H1 (cell line): ENCODE measurements at regions not wholly inside any gene's neighbourhood (a gene's known extent, or its start where the extent isn't known, plus 50 kb on each side); places are given as distances from the start of the nearest gene placed in this dataset.

Experiments used
- CTCF ChIA-PET: fragments of 300-600 bp; sonication (Branson Sonifier 250); formaldehyde crosslinking; loops from one replicate; lab custom pipeline; 2021; ENCODE audit not compliant: partially characterized antibody; lab: Charles Lee
- POLR2A ChIA-PET: fragments of 300-600 bp; sonication (Branson Sonifier 250); formaldehyde crosslinking; loops from one replicate; lab custom pipeline; 2021; ENCODE audit warnings: inconsistent platforms; ENCODE audit not compliant: partially characterized antibody; lab: Charles Lee
- DNase-seq, 2 experiments: peaks; one replicate each; pipeline versions ENCODE4 v3.0.0 to v3.0.0-alpha.2; 2010 to 2022; ENCODE audit warnings: low spot score in 2 of 2, low read depth in 1 of 2, mixed read lengths in 1 of 2
- FAIRE-seq: peaks from 2 replicates; lab custom pipeline; 2011; peaks lifted over from hg19 to GRCh38; lab: Jason Lieb, UNC
- H2AFZ ChIP-seq: 2 replicates; pipeline ENCODE4 v1.8.1; 2012; ENCODE audit warnings: low read length, inconsistent platforms
- H2AK5ac ChIP-seq: 2 replicates; pipeline ENCODE4 v1.6.1; 2013; ENCODE audit warnings: low read depth, low read length
- H2BK120ac ChIP-seq: replicated peaks from 2 replicates; pipeline ENCODE3; 2013; ENCODE audit warnings: low read depth, low read length, inconsistent platforms
- H2BK12ac ChIP-seq: 2 replicates; pipeline ENCODE4 v1.6.1; 2013; ENCODE audit warnings: low read depth, low read length
- H2BK15ac ChIP-seq: 2 replicates; pipeline ENCODE4 v1.6.1; 2013; ENCODE audit warnings: low read length
- H2BK20ac ChIP-seq: 2 replicates; pipeline ENCODE4 v1.6.1; 2013; ENCODE audit warnings: low read length
- H2BK5ac ChIP-seq: 2 replicates; pipeline ENCODE4 v1.6.1; 2013; ENCODE audit warnings: low read depth, low read length
- H3K14ac ChIP-seq: 2 replicates; pipeline ENCODE4 v1.6.1; 2013; ENCODE audit warnings: inconsistent platforms; ENCODE audit not compliant: insufficient read length
- H3K18ac ChIP-seq: 2 replicates; pipeline ENCODE4 v1.6.1; 2013; ENCODE audit warnings: low read length; ENCODE audit errors: extremely low read depth
- H3K23ac ChIP-seq: 2 replicates; pipeline ENCODE4 v1.6.1; 2013; ENCODE audit warnings: inconsistent platforms; ENCODE audit not compliant: insufficient read length
- H3K23me2 ChIP-seq: 2 replicates; pipeline ENCODE4 v1.6.1; 2013; ENCODE audit warnings: low read depth, low read length
- H3K27ac ChIP-seq: 2 replicates; pipeline ENCODE4 v1.6.1; 2011; ENCODE audit warnings: low read depth, low read length, inconsistent platforms
- H3K27me3 ChIP-seq, 4 experiments: replicated peaks in 1 of 4; 1 replicate in 1 of 4; 2 replicates in 3 of 4; pipeline versions ENCODE4 v1.6.1 to v1.8.1; 2011 to 2013; ENCODE audit warnings: low read length in 3 of 4, mild to moderate bottlenecking in 3 of 4, inconsistent platforms in 2 of 4, mixed read lengths in 2 of 4, moderate library complexity in 1 of 4; ENCODE audit not compliant: control insufficient read depth in 3 of 4, insufficient read depth in 3 of 4; ENCODE audit errors: extremely low read depth in 1 of 4
- H3K36me3 ChIP-seq, 4 experiments: 2 replicates each; pipeline versions ENCODE4 v1.6.1 to v1.8.1; 2011 to 2013; ENCODE audit warnings: mild to moderate bottlenecking in 4 of 4, low read length in 3 of 4, moderate library complexity in 2 of 4, control low read depth in 1 of 4, inconsistent platforms in 1 of 4; ENCODE audit not compliant: insufficient read depth in 4 of 4, control insufficient read depth in 2 of 4
- H3K4ac ChIP-seq: replicated peaks from 2 replicates; pipeline ENCODE3; 2013; ENCODE audit warnings: low read length, low read depth, mixed read lengths, inconsistent platforms; ENCODE audit not compliant: insufficient read length
- H3K4me1 ChIP-seq, 4 experiments: replicated peaks in 1 of 4; 1 replicate in 1 of 4; 2 replicates in 3 of 4; pipeline versions ENCODE4 v1.6.1 to v1.8.1; 2011 to 2013; ENCODE audit warnings: low read length in 3 of 4, inconsistent platforms in 2 of 4, mixed read lengths in 1 of 4; ENCODE audit not compliant: insufficient read depth in 4 of 4, control insufficient read depth in 3 of 4
- H3K4me2 ChIP-seq, 2 experiments: 2 replicates each; pipeline versions ENCODE4 v1.6.1 to v1.8.1; 2011 to 2013; ENCODE audit warnings: low read depth in 2 of 2, low read length in 2 of 2, control low read depth in 1 of 2, inconsistent platforms in 1 of 2, mild to moderate bottlenecking in 1 of 2; ENCODE audit not compliant: insufficient read depth in 1 of 2
- H3K4me3 ChIP-seq, 4 experiments: fragments of 200-600, 300-600 bp in 1 of 4; sonication (generic), shearing (Covaris generic), sonication (Bioruptor Twin) in 1 of 4; 2 replicates each; pipeline versions ENCODE4 v1.5.1 to v1.8.1; 2011 to 2016; ENCODE audit warnings: low read length in 4 of 4, low read depth in 3 of 4, control low read depth in 2 of 4, inconsistent platforms in 2 of 4, mild to moderate bottlenecking in 2 of 4, mixed read lengths in 1 of 4, moderate library complexity in 1 of 4; ENCODE audit not compliant: insufficient read depth in 2 of 4; ENCODE audit errors: extremely low read depth in 1 of 4
- H3K56ac ChIP-seq: replicated peaks from 2 replicates; pipeline ENCODE3; 2013; ENCODE audit warnings: low read depth, mild to moderate bottlenecking, mixed read lengths, low read length, inconsistent platforms; ENCODE audit not compliant: insufficient read length
- H3K79me1 ChIP-seq: 2 replicates; pipeline ENCODE4 v1.6.1; 2013; ENCODE audit warnings: low read depth, low read length, control low read depth
- H3K79me2 ChIP-seq, 2 experiments: 2 replicates each; pipeline versions ENCODE4 v1.6.1 to v1.8.1; 2012 to 2013; ENCODE audit warnings: low read length in 2 of 2, mild to moderate bottlenecking in 2 of 2, inconsistent platforms in 1 of 2; ENCODE audit not compliant: insufficient read depth in 2 of 2, control insufficient read depth in 1 of 2
- H3K9ac ChIP-seq, 4 experiments: replicated peaks in 1 of 4; 1 replicate in 1 of 4; 2 replicates in 3 of 4; pipeline versions ENCODE4 v1.6.1 to v1.8.1; 2011 to 2013; ENCODE audit warnings: low read depth in 3 of 4, low read length in 3 of 4, control low read depth in 2 of 4, mild to moderate bottlenecking in 2 of 4, moderate library complexity in 2 of 4, inconsistent platforms in 1 of 4; ENCODE audit errors: extremely low read depth in 1 of 4
- H3K9me3 ChIP-seq, 2 experiments: 2 replicates each; pipeline versions ENCODE4 v1.6.1 to v1.8.1; 2012 to 2013; ENCODE audit warnings: mild to moderate bottlenecking in 2 of 2, moderate library complexity in 2 of 2, control low read depth in 1 of 2, inconsistent platforms in 1 of 2, low read depth in 1 of 2, low read length in 1 of 2, mixed read lengths in 1 of 2; ENCODE audit not compliant: insufficient read depth in 2 of 2
- H4K20me1 ChIP-seq, 2 experiments: replicated peaks in 1 of 2; 2 replicates each; pipeline versions ENCODE3 to v1.8.1; 2011 to 2013; ENCODE audit warnings: inconsistent platforms in 2 of 2, low read length in 2 of 2, mild to moderate bottlenecking in 1 of 2; ENCODE audit not compliant: insufficient read depth in 2 of 2, control insufficient read depth in 1 of 2
- H4K5ac ChIP-seq: 2 replicates; pipeline ENCODE4 v1.6.1; 2013; ENCODE audit warnings: low read length, low read depth, mixed read lengths, inconsistent platforms; ENCODE audit not compliant: insufficient read length
- H4K8ac ChIP-seq: 2 replicates; pipeline ENCODE4 v1.8.0; 2013; ENCODE audit warnings: mild to moderate bottlenecking, moderate library complexity, low read length, inconsistent platforms; ENCODE audit not compliant: insufficient read depth; ENCODE audit errors: extremely low read depth
- H4K91ac ChIP-seq: replicated peaks from 2 replicates; pipeline ENCODE3; 2013; ENCODE audit warnings: low read length, mixed read lengths, inconsistent platforms; ENCODE audit not compliant: insufficient read length
- EGR1 ChIP-seq: IDR thresholded peaks from 2 replicates; pipeline ENCODE4 v1.6.1; 2011; ENCODE audit warnings: low read depth, low read length, borderline replicate concordance
- EP300 ChIP-seq, 2 experiments: IDR thresholded peaks; 1 replicate in 1 of 2; 2 replicates in 1 of 2; pipeline ENCODE4 v1.6.1; 2011 to 2012; ENCODE audit warnings: low read depth in 2 of 2, low read length in 2 of 2, mild to moderate bottlenecking in 2 of 2, borderline replicate concordance in 1 of 2, inconsistent platforms in 1 of 2, moderate library complexity in 1 of 2
- JUN ChIP-seq: IDR thresholded peaks from 2 replicates; pipeline ENCODE4 v1.6.1; 2011; ENCODE audit warnings: low read depth, mild to moderate bottlenecking, improper control_type of control experiment, low read length
- KDM4A ChIP-seq: IDR thresholded peaks from one replicate; pipeline ENCODE4 v1.7.1; 2012; ENCODE audit warnings: low read depth, mild to moderate bottlenecking, moderate library complexity, low read length, inconsistent platforms; ENCODE audit not compliant: severe bottlenecking
- RAD21 ChIP-seq, 2 experiments: IDR thresholded peaks in 1 of 2; conservative IDR thresholded peaks in 1 of 2; 2 replicates each; pipeline ENCODE4 v1.6.1; 2011; ENCODE audit warnings: low read depth in 2 of 2, low read length in 2 of 2, improper control_type of control experiment in 1 of 2, inconsistent platforms in 1 of 2, mild to moderate bottlenecking in 1 of 2, moderate library complexity in 1 of 2
- RXRA ChIP-seq: IDR thresholded peaks from 2 replicates; pipeline ENCODE4 v1.6.1; 2011; ENCODE audit warnings: low read depth, mild to moderate bottlenecking, low read length, moderate library complexity; ENCODE audit not compliant: insufficient read depth
- SIX5 ChIP-seq: IDR thresholded peaks from 2 replicates; pipeline ENCODE4 v1.6.1; 2011; ENCODE audit warnings: mild to moderate bottlenecking, low read depth, low read length
- SP4 ChIP-seq: IDR thresholded peaks from 2 replicates; pipeline ENCODE4 v1.6.1; 2012; ENCODE audit warnings: low read length, inconsistent platforms
- SRF ChIP-seq: IDR thresholded peaks from 2 replicates; pipeline ENCODE4 v1.6.1; 2011; ENCODE audit warnings: mild to moderate bottlenecking, low read depth, low read length, moderate library complexity
- SUZ12 ChIP-seq: fragments of 200-600 bp; sonication (generic); IDR thresholded peaks from 2 replicates; pipeline ENCODE4 v1.6.1; 2012; ENCODE audit warnings: mild to moderate bottlenecking, inconsistent platforms, low read length, moderate library complexity, mixed read lengths
- WGBS, 2 experiments: shearing (Covaris generic) in 1 of 2; methylation state at CpG; one replicate each; pipeline versions ENCODE4 v1.1.6 to v1.1.7; 2013 to 2015; ENCODE audit warnings: low lambda C conversion rate in 2 of 2, mixed read lengths in 2 of 2, inconsistent platforms in 1 of 2, low coverage in 1 of 2, missing lambda C conversion rate in 1 of 2; ENCODE audit not compliant: insufficient replicate concordance in 2 of 2, insufficient coverage in 1 of 2, insufficient read length in 1 of 2; ENCODE audit errors: extremely low coverage in 1 of 2, missing lambda C conversion rate in 1 of 2; 5-methylcytosine and 5-hydroxymethylcytosine counted together

DNA sequence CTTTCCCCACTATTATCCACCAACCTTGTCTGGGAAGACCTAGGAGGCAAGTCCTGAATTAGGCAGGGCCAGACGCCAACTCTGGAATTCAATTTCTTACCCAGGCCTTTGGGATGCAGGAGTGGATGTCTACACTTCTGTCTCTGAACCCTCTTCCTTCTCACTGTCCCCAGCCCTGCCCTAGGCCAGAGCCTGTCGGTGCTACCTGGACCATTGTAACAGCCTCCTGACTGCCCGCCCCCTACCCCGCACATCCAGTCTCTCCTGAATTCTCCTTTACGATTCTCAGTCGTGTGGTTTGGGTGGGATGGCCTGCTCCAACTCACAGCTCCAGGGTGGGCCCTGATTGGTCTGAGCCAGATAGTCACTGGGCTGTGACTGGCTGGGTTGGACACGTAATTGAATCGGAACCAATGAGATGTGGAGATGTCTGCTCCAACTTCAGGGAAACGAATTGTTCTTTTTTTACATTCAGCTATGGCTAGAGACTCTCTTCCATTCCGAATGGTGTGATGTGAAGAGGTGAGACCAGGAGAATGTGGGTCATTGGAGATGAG, 304.6 kb downstream of the PTPRU start:
- Histone ChIP-seq H3K18ac (no peak overlapping the region), H2BK12ac (no peak overlapping the region), H2BK120ac (no peak overlapping the region), H3K14ac (no peak overlapping the region), H3K4me2 (no peak overlapping the region), H3K36me3 (no peaks in the 10 kb centered on the region), H4K91ac (no peak overlapping the region), H3K27me3 (no peaks in the 10 kb centered on the region), H4K5ac (no peak overlapping the region), H3K9me3 (no peaks in the 10 kb centered on the region), H2BK5ac (no peak overlapping the region), H4K8ac (no peak overlapping the region), H3K79me2 (no peaks in the 10 kb centered on the region), H3K9ac (no peak overlapping the region), H2BK20ac (no peak overlapping the region), H2BK15ac (no peak overlapping the region), H4K20me1 (no peaks in the 10 kb centered on the region), H3K56ac (no peak overlapping the region), H3K4me1 (no peaks in the 10 kb centered on the region), H3K4me3 (no peak overlapping the region), H3K23me2 (no peaks in the 10 kb centered on the region), H3K23ac (no peak overlapping the region), H3K27ac (no peak overlapping the region), H2AK5ac (no peak overlapping the region), H3K4ac (no peak overlapping the region), H3K79me1 (no peaks in the 10 kb centered on the region), H2AFZ (no peak overlapping the region)
- no peak for TF ChIP-seq SIX5
- TF ChIP-seq SUZ12: no peak
- no peak for TF ChIP-seq KDM4A
- no peak for TF ChIP-seq SP4
- TF ChIP-seq SRF: no peak
- no peak for TF ChIP-seq RAD21 (IDR thresholded peaks at IDR 0.05 in 1 of 2, conservative IDR thresholded peaks at IDR 0.05 in 1 of 2; ENCODE audit: low read depth in 2 of 2, low read length in 2 of 2)
- TF ChIP-seq JUN: no peak
- TF ChIP-seq RXRA: no peak
- no peak for TF ChIP-seq EGR1
- no peak for TF ChIP-seq EP300 (IDR thresholded peaks at IDR 0.05; ENCODE audit: borderline replicate concordance in 1 of 2, low read depth in 2 of 2, low read length in 2 of 2)
- DNase-seq (no peak), FAIRE-seq (no peak)
- 93% methylated on average over 10 of the region's 10 CpGs; no CpG with 5 or more reads in 1 of the 2 experiments for WGBS, 2 experiments
- ChIA-PET POLR2A (no interaction called here), CTCF (interaction anchor here (0.6 kb wide), 1 partner anchor 66 kb away, joined by 3 read pairs; no protein-coding TSS in a partner anchor)
